Retinal pigment epithelial cell (primary cell): ENCODE measurements at regions not wholly inside any gene's neighbourhood (a gene's known extent, or its start where the extent isn't known, plus 50 kb on each side); places are given as distances from the start of the nearest gene placed in this dataset.

Source experiments
- DNase-seq: peaks from one replicate; pipeline ENCODE4 v3.0.0-alpha.2; 2010; ENCODE audit warnings: low read depth
- H3K4me3 ChIP-seq: 2 replicates; pipeline ENCODE4 v1.5.1; 2011; ENCODE audit warnings: mild to moderate bottlenecking, low read length, control low read depth, moderate library complexity
- TF ChIP-seq, protein P1 (sequence below): conservative IDR thresholded peaks from 2 replicates; pipeline ENCODE4 v1.5.1; 2011; ENCODE audit warnings: low read depth, low read length, control low read depth, inconsistent platforms

DNA sequence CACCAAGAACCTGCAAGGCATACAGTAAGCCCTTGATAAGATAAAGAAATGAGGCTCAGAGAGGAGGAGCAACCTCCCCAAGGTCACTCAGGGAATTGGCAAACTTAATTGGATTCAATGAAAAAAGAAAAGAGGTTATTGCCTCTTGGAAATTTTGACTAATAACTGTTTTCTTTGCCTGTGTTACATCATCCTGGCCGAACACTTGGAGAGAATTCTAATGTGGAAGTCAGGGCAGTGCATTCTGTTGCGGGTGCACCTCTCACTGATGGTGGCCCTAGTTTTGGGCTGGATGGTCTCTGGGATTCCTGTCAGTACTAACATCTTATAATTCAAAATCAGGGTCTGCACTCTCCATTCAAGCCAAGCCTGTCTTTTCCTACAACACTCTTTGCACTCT, 186.2 kb upstream of the BCOR start:
- no peak for DNase-seq
- H3K4me3 ChIP-seq = no peak overlapping the region
- TF ChIP-seq, protein P1, sequence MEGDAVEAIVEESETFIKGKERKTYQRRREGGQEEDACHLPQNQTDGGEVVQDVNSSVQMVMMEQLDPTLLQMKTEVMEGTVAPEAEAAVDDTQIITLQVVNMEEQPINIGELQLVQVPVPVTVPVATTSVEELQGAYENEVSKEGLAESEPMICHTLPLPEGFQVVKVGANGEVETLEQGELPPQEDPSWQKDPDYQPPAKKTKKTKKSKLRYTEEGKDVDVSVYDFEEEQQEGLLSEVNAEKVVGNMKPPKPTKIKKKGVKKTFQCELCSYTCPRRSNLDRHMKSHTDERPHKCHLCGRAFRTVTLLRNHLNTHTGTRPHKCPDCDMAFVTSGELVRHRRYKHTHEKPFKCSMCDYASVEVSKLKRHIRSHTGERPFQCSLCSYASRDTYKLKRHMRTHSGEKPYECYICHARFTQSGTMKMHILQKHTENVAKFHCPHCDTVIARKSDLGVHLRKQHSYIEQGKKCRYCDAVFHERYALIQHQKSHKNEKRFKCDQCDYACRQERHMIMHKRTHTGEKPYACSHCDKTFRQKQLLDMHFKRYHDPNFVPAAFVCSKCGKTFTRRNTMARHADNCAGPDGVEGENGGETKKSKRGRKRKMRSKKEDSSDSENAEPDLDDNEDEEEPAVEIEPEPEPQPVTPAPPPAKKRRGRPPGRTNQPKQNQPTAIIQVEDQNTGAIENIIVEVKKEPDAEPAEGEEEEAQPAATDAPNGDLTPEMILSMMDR = no peak

- TF ChIP-seq, protein P1 = no peak
- no peak for DNase-seq
- H3K4me3 ChIP-seq = no peak overlapping the region
Measured at GRCh38 chrX:40282946-40283660, 185.3 kb upstream of the BCOR start.

DNA sequence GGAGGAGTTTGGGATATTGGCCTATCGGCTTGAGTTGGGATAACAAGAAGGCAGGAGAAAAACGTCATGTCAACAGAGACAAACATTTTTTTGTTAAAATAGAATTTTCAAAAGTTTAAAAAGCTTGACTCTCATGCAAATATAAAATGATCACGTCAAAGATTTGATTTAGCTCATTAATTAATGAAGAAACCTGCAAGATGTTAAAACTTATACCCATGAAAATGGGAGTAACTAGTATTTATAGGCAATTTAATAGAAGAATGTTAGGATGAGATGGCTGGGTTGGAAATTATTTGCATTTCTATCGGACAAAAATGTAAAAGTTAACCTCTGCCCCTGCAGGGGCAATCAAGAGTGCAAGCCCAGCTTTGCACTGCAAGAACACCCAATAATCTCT, 184.6 kb upstream of the BCOR start:
- no peak overlapping the region for H3K4me3 ChIP-seq
- TF ChIP-seq, protein P1 = no peak
- DNase-seq = no peak

DNA sequence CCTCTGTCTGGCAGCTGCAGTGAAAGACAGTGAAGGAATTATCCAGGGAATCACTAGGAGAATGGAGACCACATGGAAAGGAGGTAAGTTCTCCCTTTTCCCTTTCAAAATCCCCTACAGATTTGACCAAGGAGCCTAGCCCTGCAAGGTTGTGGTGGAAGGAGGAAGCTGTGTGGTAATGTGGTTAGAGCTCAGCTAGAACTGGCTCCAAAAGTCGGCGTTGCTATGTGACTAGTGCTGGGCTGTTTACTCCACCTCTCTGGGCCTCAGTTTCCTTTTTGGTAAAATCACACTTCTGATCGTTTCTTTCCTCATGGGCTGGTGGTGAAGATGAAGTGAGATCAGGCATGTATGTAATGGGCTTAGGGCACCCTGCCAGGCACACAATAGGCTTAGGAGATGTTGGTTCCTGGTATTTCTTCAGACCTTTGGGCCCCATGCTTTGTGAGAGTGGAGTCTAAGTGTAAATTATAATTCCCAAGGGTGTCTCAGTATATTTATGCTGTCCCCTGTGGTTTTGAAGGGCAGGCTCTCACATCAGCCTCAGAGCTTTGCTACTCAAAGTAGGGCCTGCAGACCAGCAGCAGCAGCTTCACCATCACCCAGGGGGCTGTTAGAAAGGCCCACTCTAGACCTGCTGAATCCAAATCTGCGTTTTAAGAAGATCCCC, 183.7 kb upstream of the BCOR start:
- H3K4me3 ChIP-seq = no peak overlapping the region
- no peak for DNase-seq
- TF ChIP-seq, protein P1 = no peak

DNA sequence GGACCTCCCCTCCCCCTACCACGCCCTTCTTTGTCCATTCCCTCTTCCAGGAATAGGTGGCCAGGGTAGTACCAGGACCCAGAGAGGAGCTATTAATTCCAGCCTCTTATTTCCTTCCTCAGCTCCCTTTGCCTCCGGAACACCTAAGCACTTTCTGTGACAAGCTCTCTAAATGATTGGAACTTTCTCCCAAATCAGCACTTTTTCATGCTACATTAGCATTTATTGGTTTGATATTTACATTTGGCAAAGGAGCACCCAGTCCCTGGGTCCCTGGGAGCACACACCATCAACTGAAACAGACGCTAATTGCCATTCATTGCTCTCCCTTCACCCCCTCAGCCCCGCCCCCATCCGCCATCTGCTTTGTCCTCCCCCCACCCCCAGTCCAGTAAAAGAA, 182.0 kb upstream of the BCOR start:
- DNase-seq = no peak
- no peak overlapping the region for H3K4me3 ChIP-seq
- TF ChIP-seq, protein P1 = no peak

DNA sequence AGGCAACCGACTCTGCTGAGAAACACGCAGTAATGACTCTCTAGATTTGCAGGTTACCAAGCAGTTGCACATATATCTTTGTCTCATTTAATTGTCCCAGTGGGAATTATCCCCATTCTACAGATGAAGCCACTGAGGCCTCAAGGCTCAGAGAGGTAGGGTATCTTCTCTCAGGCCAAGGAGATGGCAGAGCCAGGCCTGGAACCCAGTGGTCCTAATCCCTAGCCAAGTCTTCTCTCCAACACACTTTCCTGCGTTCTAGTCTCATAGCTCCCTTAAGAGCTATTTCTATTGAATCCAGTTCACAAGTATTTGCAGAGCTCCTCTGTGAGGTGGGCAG, 181.3 kb upstream of the BCOR start:
- no peak for DNase-seq
- TF ChIP-seq, protein P1 = no peak
- no peak overlapping the region for H3K4me3 ChIP-seq
